Sigmoid colon (tissue), 6 donors: ENCODE measurements at regions not wholly inside any gene's neighbourhood (a gene's known extent, or its start where the extent isn't known, plus 50 kb on each side); places are given as distances from the start of the nearest gene placed in this dataset.

Experiments
- DNase-seq: peaks from one replicate; pipeline ENCODE4 v3.0.0-alpha.2; 2019
- H3K27ac ChIP-seq, 4 donors: fragments of 200-600 bp; sonication (generic); one replicate each; pipeline ENCODE4 v1.5.1; 2016 to 2019; ENCODE audit warnings: mild to moderate bottlenecking in 1 of 4
- H3K27me3 ChIP-seq, 3 donors: fragments of 200-600 bp; sonication (generic); one replicate each; pipeline ENCODE4 v1.5.1; 2019; ENCODE audit warnings: mild to moderate bottlenecking in 1 of 3
- H3K36me3 ChIP-seq, 4 donors: fragments of 200-600 bp; sonication (generic); one replicate each; pipeline ENCODE4 v1.5.1; 2016 to 2019
- H3K4me1 ChIP-seq, 4 donors: fragments of 200-600 bp; sonication (generic); one replicate each; pipeline ENCODE4 v1.5.1; 2017 to 2019
- H3K4me3 ChIP-seq, 4 donors: fragments of 200-600 bp; sonication (generic); one replicate each; pipeline ENCODE4 v1.5.1; 2017 to 2019; ENCODE audit warnings: mild to moderate bottlenecking in 2 of 4, moderate library complexity in 1 of 4
- H3K9me3 ChIP-seq, 4 donors: fragments of 200-600 bp in 3 of 4; sonication (generic) in 3 of 4; one replicate each; pipeline versions ENCODE4 v1.5.1 to v1.6.1; 2013 to 2019
- CTCF ChIP-seq, 4 experiments: fragments of 450-650 bp in 3 of 4; fragments of 200-600 bp in 1 of 4; IDR thresholded peaks; one replicate each; pipeline ENCODE4 v1.5.1; 2016 to 2019; ENCODE audit warnings: antibody characterized with exemption in 4 of 4, mild to moderate bottlenecking in 3 of 4, moderate library complexity in 2 of 4
- EP300 ChIP-seq, 4 donors: sonication (generic); formaldehyde crosslinking; IDR thresholded peaks; one replicate each; pipeline ENCODE4 v1.6.1; 2017; ENCODE audit warnings: antibody characterized with exemption in 4 of 4
- POLR2A ChIP-seq, 2 donors: fragments of 450-650 bp; IDR thresholded peaks; one replicate each; pipeline ENCODE4 v1.6.1; 2016; ENCODE audit warnings: antibody characterized with exemption in 2 of 2, mild to moderate bottlenecking in 2 of 2, moderate library complexity in 2 of 2
- POLR2AphosphoS5 ChIP-seq, 4 donors: sonication (generic); formaldehyde crosslinking; IDR thresholded peaks; one replicate each; pipeline ENCODE4 v1.6.1; 2017; ENCODE audit warnings: antibody characterized with exemption in 4 of 4
- WGBS, 2 donors: extraction: QIAGEN DNeasy Blood & Tissue Kit; methylation state at CpG; one replicate each; pipeline ENCODE4 v1.1.7; 2013; 5-methylcytosine and 5-hydroxymethylcytosine counted together
- intact Hi-C: fragments of 100-400 bp; cut with DNase I; formaldehyde crosslinking; loops from one replicate; pipeline ENCODE4 v1.15.1; 2023
- donor health status: healthy with polysubstance abuse.
- donor health status: healthy.

DNA sequence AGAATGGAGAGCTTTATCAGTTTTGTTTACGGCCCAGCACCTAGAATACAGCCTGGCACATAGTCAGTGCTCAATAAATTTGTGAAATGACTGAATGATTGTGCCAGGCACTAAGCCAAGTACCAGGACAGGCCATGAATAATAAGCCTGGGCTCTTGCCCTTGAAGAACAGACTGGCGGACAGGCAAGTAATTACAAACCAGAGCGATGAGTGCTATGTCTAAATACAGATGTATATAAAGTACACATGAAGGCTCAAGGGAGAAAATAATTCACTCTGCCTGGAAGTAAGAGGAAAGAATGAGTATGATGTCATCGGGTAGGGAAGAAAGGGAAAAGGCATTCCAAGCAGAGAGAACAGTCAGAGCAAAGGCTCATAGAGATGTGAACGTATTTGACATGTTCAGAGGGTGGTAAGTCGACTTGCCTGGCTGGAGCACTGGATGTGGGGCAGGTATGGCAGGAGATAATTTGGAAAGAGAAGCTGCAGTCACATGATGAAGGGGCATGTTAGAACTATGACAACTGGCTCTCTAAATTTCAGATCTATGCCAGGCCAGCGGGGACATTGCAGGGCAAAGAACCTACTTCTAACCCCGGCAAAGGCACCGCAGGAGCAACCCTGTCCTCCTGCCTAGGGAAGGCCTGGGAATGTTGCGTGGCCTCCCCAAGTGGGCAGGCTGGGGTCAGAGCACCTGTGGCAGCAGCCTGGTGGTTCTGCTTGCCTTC lies 94.9 kb upstream of the EPCAM start:
- H3K27me3 ChIP-seq = no peaks in the 10 kb centered on the region
- DNase-seq = no peak
- WGBS, 2 donors = 79 to 86% methylated on average over 10 of the region's 10 CpGs
- intact Hi-C loops = loop anchor here (2.0 to 5.0 kb wide), 2 partner anchors 37 to 42 kb away; no protein-coding TSS in a partner anchor
- no peaks in the 10 kb centered on the region for H3K36me3 ChIP-seq
- H3K27ac ChIP-seq = peak overlapping the region; percentile 56 to 82 (median 79)
- H3K4me1 ChIP-seq = peaks cover 3 to 42% (median 32%) of the 10 kb centered on the region in 4 donors
- H3K4me3 ChIP-seq = no peak overlapping the region
- TF ChIP-seq POLR2A (IDR thresholded peaks at IDR 0.05) (no peak), CTCF (IDR thresholded peaks at IDR 0.05) (peak in 1 of 4 experiments; percentile 31), EP300 (IDR thresholded peaks at IDR 0.05) (peak in 2 of 4 donors; percentile 25 to 31), POLR2AphosphoS5 (IDR thresholded peaks at IDR 0.05) (peak in 3 of 4 donors; percentile 52 to 80 (median 67))
- H3K9me3 ChIP-seq = no peaks in the 10 kb centered on the region

DNA sequence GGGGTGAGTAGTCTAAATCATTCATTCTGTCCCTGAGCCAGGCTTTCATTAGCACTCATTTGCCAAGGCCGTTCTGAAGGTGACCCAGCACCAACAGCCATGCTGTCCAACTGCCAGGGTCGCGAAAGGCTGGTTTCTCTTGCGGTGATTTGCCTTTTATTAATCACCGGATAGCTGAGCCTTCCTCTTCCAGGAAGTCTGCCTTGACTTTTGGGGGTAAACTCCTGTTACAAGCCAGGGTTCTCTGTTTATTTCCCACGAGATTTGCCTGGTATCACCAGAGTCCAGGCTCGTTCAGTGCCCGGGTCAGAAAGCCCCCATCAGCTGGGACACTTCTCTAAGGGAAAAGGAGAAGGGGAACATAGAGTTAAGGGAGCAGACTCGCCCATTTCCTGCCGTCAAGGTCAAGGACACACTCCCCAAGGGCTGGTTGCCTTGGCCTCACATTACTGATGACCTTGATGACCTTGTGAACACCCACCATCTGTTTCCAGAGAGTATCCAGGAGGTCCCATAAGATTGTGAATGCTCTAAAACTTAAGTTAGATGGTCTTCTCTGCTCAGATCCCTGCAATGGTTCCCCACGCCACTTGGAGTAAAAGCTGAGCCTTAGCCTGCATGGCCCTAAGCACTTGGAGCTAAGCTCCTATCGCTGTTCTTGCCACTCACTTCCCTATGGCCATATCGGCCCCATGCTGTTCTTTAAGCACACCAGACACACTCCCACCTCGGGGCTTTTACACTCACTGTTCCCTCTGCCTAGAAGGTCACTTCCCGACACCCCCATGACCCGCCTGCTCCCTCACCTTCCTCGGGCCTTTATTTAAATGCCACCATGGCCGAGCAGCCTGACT lies 96.0 kb upstream of the EPCAM start:
- H3K27ac ChIP-seq = peak overlapping the region; percentile 56 to 82 (median 79)
- WGBS, 2 donors = 72 to 80% methylated on average over 18 of the region's 18 CpGs
- no peaks in the 10 kb centered on the region for H3K9me3 ChIP-seq
- no peaks in the 10 kb centered on the region for H3K27me3 ChIP-seq
- H3K36me3 ChIP-seq = no peaks in the 10 kb centered on the region
- H3K4me1 ChIP-seq = peaks cover 3 to 46% (median 37%) of the 10 kb centered on the region in 4 donors
- H3K4me3 ChIP-seq = peak overlapping the region in 2 of 4 donors; percentile 15 to 40
- TF ChIP-seq EP300 (IDR thresholded peaks at IDR 0.05) (no peak), POLR2AphosphoS5 (IDR thresholded peaks at IDR 0.05) (no peak), CTCF (IDR thresholded peaks at IDR 0.05) (no peak), POLR2A (IDR thresholded peaks at IDR 0.05) (no peak)
- intact Hi-C loops = loop anchor here (5.0 kb wide), 1 partner anchor 41 kb away; no protein-coding TSS in a partner anchor
- no peak for DNase-seq

DNA sequence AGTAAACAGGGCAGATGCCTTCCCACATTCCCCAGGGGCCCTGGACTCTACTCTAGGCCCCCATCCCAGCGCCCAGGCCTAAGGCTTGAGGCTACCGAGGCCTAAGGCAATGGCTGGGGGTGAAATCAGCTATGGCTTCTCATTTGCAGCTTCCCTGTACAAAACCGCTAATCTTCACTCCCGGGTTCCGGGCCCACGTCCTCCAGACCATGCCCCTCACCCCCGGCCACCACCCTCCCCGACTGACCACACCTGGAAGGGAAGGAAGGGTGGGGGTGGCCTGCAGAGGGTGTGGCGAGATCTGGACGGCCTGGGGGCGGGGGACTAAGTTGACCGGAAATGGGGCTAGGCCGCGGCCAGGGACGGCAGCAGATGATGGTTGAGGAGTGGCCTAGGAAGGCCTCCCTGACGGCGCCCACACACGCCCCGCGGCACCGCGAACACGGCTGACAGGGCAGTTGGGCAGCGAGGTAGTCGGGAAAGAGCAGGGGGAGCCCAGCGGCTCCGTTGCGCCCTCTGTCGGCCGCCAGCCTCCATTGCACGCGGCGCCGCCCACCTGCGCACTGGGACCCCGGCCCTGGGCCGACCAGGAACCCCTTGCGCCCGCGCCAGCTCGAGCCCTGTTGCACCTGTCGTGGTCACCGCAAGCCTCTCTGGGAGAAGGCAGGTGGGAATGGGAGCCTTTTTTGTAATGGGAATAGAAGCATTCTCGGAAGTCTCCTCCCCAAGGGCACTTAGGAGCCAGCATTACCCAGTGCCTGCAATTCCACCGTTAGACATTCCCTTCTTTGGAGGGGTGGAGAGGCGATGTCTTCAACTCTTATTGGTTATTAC lies 95.9 kb upstream of the CALM2 start:
- H3K4me3 ChIP-seq = peak overlapping the region; percentile 2 to 40 (median 24)
- peak overlapping the region; percentile 56 to 82 (median 79) for H3K27ac ChIP-seq
- peaks cover 3 to 46% (median 37%) of the 10 kb centered on the region in 4 donors for H3K4me1 ChIP-seq
- no peaks in the 10 kb centered on the region for H3K27me3 ChIP-seq
- peak; percentile 94 to 100 (median 96) for TF ChIP-seq CTCF (IDR thresholded peaks at IDR 0.05)
- TF ChIP-seq EP300 (IDR thresholded peaks at IDR 0.05) = no peak
- peak in 2 of 4 donors; percentile 37 to 42 for TF ChIP-seq POLR2AphosphoS5 (IDR thresholded peaks at IDR 0.05)
- no peak for TF ChIP-seq POLR2A (IDR thresholded peaks at IDR 0.05)
- 6 to 11% methylated on average over 46 of the region's 46 CpGs for whole genome bisulfite sequencing, 2 donors
- H3K9me3 ChIP-seq = no peaks in the 10 kb centered on the region
- peak; percentile 77 for DNase-seq
- intact Hi-C loops = loop anchor here (5.0 kb wide), 1 partner anchor 40 kb away; no protein-coding TSS in a partner anchor
- H3K36me3 ChIP-seq = no peaks in the 10 kb centered on the region
